A549 (cell line): ENCODE measurements at regions not wholly inside any gene's neighbourhood (a gene's known extent, or its start where the extent isn't known, plus 50 kb on each side); places are given as distances from the start of the nearest gene placed in this dataset.

Experiments used
- EP300 ChIP-seq, 2 experiments: fragments of >200 bp; sonication (Bioruptor Twin); formaldehyde crosslinking; IDR thresholded peaks; 2 replicates in 1 of 2; 3 replicates in 1 of 2; pipeline ENCODE4 v1.6.1; 2016 to 2017
- FOSB ChIP-seq: fragments of 250-450 bp; sonication (Bioruptor Pico); IDR thresholded peaks from 2 replicates; pipeline ENCODE4 v1.5.0; 2020; ENCODE audit warnings: mild to moderate bottlenecking, moderate library complexity
- JUNB ChIP-seq: fragments of >200 bp; sonication (Bioruptor Twin); formaldehyde crosslinking; IDR thresholded peaks from 2 replicates; pipeline ENCODE4 v1.6.1; 2016
- KDM5A ChIP-seq: fragments of 200-600 bp; sonication (generic); IDR thresholded peaks from 2 replicates; pipeline ENCODE4 v1.6.1; 2016; ENCODE audit warnings: antibody characterized with exemption, mild to moderate bottlenecking
- MYC ChIP-seq: IDR thresholded peaks from 2 replicates; pipeline ENCODE4 v1.6.1; 2012; ENCODE audit warnings: mild to moderate bottlenecking, inconsistent platforms, low read length, improper control_type of control experiment, borderline replicate concordance
- NFE2L2 ChIP-seq: fragments of 150-350 bp; conservative IDR thresholded peaks from 2 replicates; pipeline ENCODE4 v1.6.1; 2014; ENCODE audit warnings: low read length
- PBX3 ChIP-seq: IDR thresholded peaks from 2 replicates; pipeline ENCODE4 v1.6.1; 2012
- POLR2A ChIP-seq: IDR thresholded peaks from 2 replicates; pipeline ENCODE4 v1.6.1; 2012; ENCODE audit warnings: mild to moderate bottlenecking, low read length
- REST ChIP-seq: fragments of 200-600 bp; sonication (generic); IDR thresholded peaks from 2 replicates; pipeline ENCODE4 v1.6.1; 2016; ENCODE audit warnings: antibody characterized with exemption, mild to moderate bottlenecking, moderate library complexity
- SMC3 ChIP-seq: fragments of >200 bp; sonication (Bioruptor Twin); formaldehyde crosslinking; IDR thresholded peaks from 3 replicates; pipeline ENCODE4 v1.6.1; 2018; ENCODE audit warnings: inconsistent platforms
- TP53 ChIP-seq: fragments of 250-450 bp; sonication (Bioruptor Pico); IDR thresholded peaks from 2 replicates; pipeline ENCODE4 v1.5.0; 2021; ENCODE audit warnings: mild to moderate bottlenecking, moderate library complexity
- TF ChIP-seq, protein P1 (sequence below): fragments of >200 bp; sonication (Bioruptor Twin); formaldehyde crosslinking; IDR thresholded peaks from 3 replicates; pipeline ENCODE4 v1.5.1; 2016
- TF ChIP-seq, protein P2 (sequence below): fragments of 450-650 bp; IDR thresholded peaks from 2 replicates; pipeline ENCODE4 v1.6.1; 2014; ENCODE audit warnings: antibody characterized with exemption

DNA sequence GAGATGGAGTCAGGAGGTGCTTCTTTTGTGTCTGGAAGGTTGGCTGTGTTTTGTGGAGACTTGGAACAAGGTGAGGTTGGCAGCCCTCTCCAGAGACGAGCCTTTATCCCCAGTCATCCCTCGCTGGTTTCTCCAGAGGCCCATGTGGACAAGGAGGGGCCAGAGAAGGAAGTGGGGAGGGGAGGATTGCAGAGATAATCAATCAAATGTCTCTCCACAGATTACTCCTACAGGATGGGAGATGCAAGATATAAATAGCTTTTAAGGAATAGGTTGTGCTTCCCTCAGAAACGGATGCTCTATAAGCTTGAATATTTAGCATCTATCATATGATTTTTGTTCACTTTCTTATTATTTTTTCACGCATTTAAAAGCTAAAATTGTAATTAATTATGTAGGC, 70.4 kb upstream of the VWDE start:
- TF ChIP-seq EP300 (IDR thresholded peaks at IDR 0.05): no peak
- TF ChIP-seq, protein P1, sequence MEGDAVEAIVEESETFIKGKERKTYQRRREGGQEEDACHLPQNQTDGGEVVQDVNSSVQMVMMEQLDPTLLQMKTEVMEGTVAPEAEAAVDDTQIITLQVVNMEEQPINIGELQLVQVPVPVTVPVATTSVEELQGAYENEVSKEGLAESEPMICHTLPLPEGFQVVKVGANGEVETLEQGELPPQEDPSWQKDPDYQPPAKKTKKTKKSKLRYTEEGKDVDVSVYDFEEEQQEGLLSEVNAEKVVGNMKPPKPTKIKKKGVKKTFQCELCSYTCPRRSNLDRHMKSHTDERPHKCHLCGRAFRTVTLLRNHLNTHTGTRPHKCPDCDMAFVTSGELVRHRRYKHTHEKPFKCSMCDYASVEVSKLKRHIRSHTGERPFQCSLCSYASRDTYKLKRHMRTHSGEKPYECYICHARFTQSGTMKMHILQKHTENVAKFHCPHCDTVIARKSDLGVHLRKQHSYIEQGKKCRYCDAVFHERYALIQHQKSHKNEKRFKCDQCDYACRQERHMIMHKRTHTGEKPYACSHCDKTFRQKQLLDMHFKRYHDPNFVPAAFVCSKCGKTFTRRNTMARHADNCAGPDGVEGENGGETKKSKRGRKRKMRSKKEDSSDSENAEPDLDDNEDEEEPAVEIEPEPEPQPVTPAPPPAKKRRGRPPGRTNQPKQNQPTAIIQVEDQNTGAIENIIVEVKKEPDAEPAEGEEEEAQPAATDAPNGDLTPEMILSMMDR: no peak
- TF ChIP-seq POLR2A: no peak
- no peak for TF ChIP-seq PBX3
- no peak for TF ChIP-seq KDM5A
- no peak for TF ChIP-seq JUNB
- no peak for TF ChIP-seq MYC
- TF ChIP-seq REST: no peak
- TF ChIP-seq SMC3: no peak
- TF ChIP-seq FOSB (CRISPR knock-in tag): no peak
- no peak for TF ChIP-seq TP53 (CRISPR knock-in tag)
- TF ChIP-seq NFE2L2: no peak
- TF ChIP-seq, protein P2, sequence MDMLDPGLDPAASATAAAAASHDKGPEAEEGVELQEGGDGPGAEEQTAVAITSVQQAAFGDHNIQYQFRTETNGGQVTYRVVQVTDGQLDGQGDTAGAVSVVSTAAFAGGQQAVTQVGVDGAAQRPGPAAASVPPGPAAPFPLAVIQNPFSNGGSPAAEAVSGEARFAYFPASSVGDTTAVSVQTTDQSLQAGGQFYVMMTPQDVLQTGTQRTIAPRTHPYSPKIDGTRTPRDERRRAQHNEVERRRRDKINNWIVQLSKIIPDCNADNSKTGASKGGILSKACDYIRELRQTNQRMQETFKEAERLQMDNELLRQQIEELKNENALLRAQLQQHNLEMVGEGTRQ: no peak
